CD4-positive, alpha-beta T cell (primary cell): ENCODE measurements at regions not wholly inside any gene's neighbourhood (a gene's known extent, or its start where the extent isn't known, plus 50 kb on each side); places are given as distances from the start of the nearest gene placed in this dataset.
A peak's percentile ranks its signal among the peaks of the same experiment; 100 is the strongest.

Source experiments
- ATAC-seq: fragments of 200-7000 bp; cut with Tn5 transposase; one replicate; pipeline ENCODE4 v1.10.0; 2022; ENCODE audit warnings: mild to moderate bottlenecking; ENCODE audit not compliant: poor library complexity
- CTCF ChIA-PET: fragments of 350-600 bp; sonication (Branson Sonifier 250); formaldehyde crosslinking; loops from one replicate; lab custom pipeline; 2021; ENCODE audit warnings: antibody characterized with exemption, inconsistent platforms; lab: Charles Lee
- POLR2A ChIA-PET: fragments of 350-600 bp; sonication (Branson Sonifier 250); formaldehyde crosslinking; loops from one replicate; lab custom pipeline; 2021; ENCODE audit warnings: antibody characterized with exemption, inconsistent platforms; lab: Charles Lee
- DNase-seq, 14 experiments: peaks; one replicate each; pipeline ENCODE4 v3.0.0-alpha.2; 2013 to 2020; ENCODE audit warnings: mixed read lengths in 2 of 14
- H3K27ac ChIP-seq, 2 donors: one replicate each; pipeline versions ENCODE4 v1.5.1 to v1.7.0; 2013; ENCODE audit warnings: low read length in 2 of 2, low read depth in 1 of 2, mild to moderate bottlenecking in 1 of 2
- H3K27me3 ChIP-seq, 2 experiments: 1 replicate in 1 of 2; 2 replicates in 1 of 2; pipeline versions ENCODE4 v1.6.1 to v1.7.0; 2013; ENCODE audit warnings: low read length in 2 of 2, control low read depth in 1 of 2, mild to moderate bottlenecking in 1 of 2, moderate library complexity in 1 of 2; ENCODE audit not compliant: insufficient read depth in 2 of 2, control insufficient read depth in 1 of 2
- H3K36me3 ChIP-seq: one replicate; pipeline ENCODE4 v1.6.1; 2013; ENCODE audit warnings: low read length, control low read depth; ENCODE audit not compliant: insufficient read depth
- H3K4me1 ChIP-seq: one replicate; pipeline ENCODE4 v1.6.1; 2013; ENCODE audit warnings: low read length, control low read depth; ENCODE audit not compliant: insufficient read depth
- H3K4me3 ChIP-seq: one replicate; pipeline ENCODE4 v1.5.1; 2013; ENCODE audit warnings: mild to moderate bottlenecking, low read length, moderate library complexity
- H3K9me3 ChIP-seq, 2 experiments: 1 replicate in 1 of 2; 2 replicates in 1 of 2; pipeline versions ENCODE4 v1.6.1 to v1.7.0; 2013; ENCODE audit warnings: low read length in 2 of 2, mild to moderate bottlenecking in 2 of 2, control low read depth in 1 of 2, moderate library complexity in 1 of 2; ENCODE audit not compliant: control insufficient read depth in 1 of 2, insufficient read depth in 1 of 2
- H3K27ac Mint-ChIP-seq: one replicate; pipeline ENCODE4 v1.8.0; 2020; ENCODE audit warnings: mixed read lengths
- H3K27me3 Mint-ChIP-seq: one replicate; pipeline ENCODE4 v1.8.0; 2021; ENCODE audit warnings: mixed read lengths
- H3K36me3 Mint-ChIP-seq: one replicate; pipeline ENCODE4 v1.8.0; 2021; ENCODE audit warnings: low read depth, mixed read lengths
- H3K4me1 Mint-ChIP-seq: one replicate; pipeline ENCODE4 v1.8.0; 2021; ENCODE audit warnings: low read depth, mixed read lengths
- H3K4me3 Mint-ChIP-seq: one replicate; pipeline ENCODE4 v1.8.0; 2020; ENCODE audit warnings: mild to moderate bottlenecking, mixed read lengths
- H3K9me3 Mint-ChIP-seq: one replicate; pipeline ENCODE4 v1.8.0; 2020; ENCODE audit warnings: mixed read lengths
- intact Hi-C, 2 experiments: fragments of 100-400 bp; cut with DNase I in 1 of 2; cut with micrococcal nuclease in 1 of 2; formaldehyde crosslinking; loops; one replicate each; pipeline versions ENCODE4 v1.15.1 to v1.9.0; 2023 to 2025; cut with DNase I, micrococcal nuclease
- TF ChIP-seq, protein P1 (sequence below): fragments of 200-600 bp; IDR thresholded peaks from one replicate; pipeline ENCODE4 v1.8.0; 2022; ENCODE audit warnings: antibody characterized with exemption, mild to moderate bottlenecking

DNA sequence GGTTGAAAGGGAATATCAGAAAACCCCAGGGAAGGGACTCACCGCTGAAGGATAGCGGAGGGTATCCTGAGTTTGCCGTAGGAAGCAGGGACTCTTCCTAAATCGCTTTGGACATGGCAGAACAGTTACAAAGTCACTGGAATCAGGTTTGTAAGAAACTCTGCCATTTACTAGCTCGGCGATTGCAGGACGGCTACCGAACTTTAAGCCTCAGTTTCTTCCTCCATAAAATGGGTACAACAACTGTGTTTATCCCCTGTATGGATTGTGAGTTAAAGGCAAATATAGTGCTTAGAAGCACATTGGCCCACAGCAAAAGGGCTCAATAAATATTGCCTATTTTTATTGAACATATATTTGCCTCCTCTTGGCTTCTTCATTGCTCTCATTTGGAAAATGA, 90.6 kb downstream of the MAF start:
- no peak overlapping the region for H3K4me3 ChIP-seq
- no peaks in the 10 kb centered on the region for H3K4me1 Mint-ChIP-seq
- no peaks in the 10 kb centered on the region for H3K9me3 Mint-ChIP-seq
- no peaks in the 10 kb centered on the region for H3K4me1 ChIP-seq
- CTCF ChIA-PET = no interaction called here
- no peak for ATAC-seq
- TF ChIP-seq, protein P1, sequence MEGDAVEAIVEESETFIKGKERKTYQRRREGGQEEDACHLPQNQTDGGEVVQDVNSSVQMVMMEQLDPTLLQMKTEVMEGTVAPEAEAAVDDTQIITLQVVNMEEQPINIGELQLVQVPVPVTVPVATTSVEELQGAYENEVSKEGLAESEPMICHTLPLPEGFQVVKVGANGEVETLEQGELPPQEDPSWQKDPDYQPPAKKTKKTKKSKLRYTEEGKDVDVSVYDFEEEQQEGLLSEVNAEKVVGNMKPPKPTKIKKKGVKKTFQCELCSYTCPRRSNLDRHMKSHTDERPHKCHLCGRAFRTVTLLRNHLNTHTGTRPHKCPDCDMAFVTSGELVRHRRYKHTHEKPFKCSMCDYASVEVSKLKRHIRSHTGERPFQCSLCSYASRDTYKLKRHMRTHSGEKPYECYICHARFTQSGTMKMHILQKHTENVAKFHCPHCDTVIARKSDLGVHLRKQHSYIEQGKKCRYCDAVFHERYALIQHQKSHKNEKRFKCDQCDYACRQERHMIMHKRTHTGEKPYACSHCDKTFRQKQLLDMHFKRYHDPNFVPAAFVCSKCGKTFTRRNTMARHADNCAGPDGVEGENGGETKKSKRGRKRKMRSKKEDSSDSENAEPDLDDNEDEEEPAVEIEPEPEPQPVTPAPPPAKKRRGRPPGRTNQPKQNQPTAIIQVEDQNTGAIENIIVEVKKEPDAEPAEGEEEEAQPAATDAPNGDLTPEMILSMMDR = no peak
- no peaks in the 10 kb centered on the region for H3K36me3 ChIP-seq
- H3K27ac ChIP-seq = no peak overlapping the region
- peaks cover 0 to 6% of the 10 kb centered on the region in 2 experiments for H3K9me3 ChIP-seq
- H3K27me3 ChIP-seq = no peaks in the 10 kb centered on the region
- DNase-seq = no peak
- intact Hi-C loops = no loop called here
- no peaks in the 10 kb centered on the region for H3K27me3 Mint-ChIP-seq
- H3K27ac Mint-ChIP-seq = no peak overlapping the region
- POLR2A ChIA-PET = no interaction called here
- no peaks in the 10 kb centered on the region for H3K36me3 Mint-ChIP-seq
- H3K4me3 Mint-ChIP-seq = no peak overlapping the region

DNA sequence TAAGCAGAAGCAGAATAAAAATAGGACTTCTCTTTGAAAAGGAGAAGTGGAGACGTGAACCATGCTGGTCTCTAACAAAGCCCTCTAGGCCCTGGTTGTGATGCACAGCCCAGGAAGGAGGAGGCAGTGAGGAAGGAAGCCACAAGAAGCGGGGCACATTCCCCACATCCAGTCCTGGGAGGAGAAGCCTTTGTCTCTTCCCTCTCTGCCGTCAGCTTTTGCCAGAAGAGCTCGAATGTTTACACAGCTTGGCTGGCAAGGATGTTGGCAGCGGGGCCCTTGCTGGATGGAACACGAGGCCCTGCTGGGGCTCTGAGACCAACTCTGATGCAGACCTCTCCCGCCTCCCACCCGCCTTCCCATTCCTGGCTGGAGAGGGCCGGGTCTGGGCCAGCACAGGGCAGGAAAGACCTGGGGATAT, 91.3 kb downstream of the MAF start:
- H3K9me3 Mint-ChIP-seq = peaks cover 2% of the 10 kb centered on the region
- Histone ChIP-seq H3K4me3 (no peak overlapping the region), H3K4me1 (no peaks in the 10 kb centered on the region), H3K27me3 (no peaks in the 10 kb centered on the region), H3K36me3 (no peaks in the 10 kb centered on the region), H3K27ac (no peak overlapping the region), H3K9me3 (peaks cover 0 to 6% of the 10 kb centered on the region in 2 experiments)
- CTCF ChIA-PET = no interaction called here
- H3K4me3 Mint-ChIP-seq = no peak overlapping the region
- peaks cover 5% of the 10 kb centered on the region for H3K27me3 Mint-ChIP-seq
- intact Hi-C loops = no loop called here
- no peaks in the 10 kb centered on the region for H3K4me1 Mint-ChIP-seq
- POLR2A ChIA-PET = no interaction called here
- no peaks in the 10 kb centered on the region for H3K36me3 Mint-ChIP-seq
- TF ChIP-seq, protein P1 = no peak
- DNase-seq = peak in 2 of 14 experiments; percentile 11 to 12
- H3K27ac Mint-ChIP-seq = no peak overlapping the region
- ATAC-seq = no peak

DNA sequence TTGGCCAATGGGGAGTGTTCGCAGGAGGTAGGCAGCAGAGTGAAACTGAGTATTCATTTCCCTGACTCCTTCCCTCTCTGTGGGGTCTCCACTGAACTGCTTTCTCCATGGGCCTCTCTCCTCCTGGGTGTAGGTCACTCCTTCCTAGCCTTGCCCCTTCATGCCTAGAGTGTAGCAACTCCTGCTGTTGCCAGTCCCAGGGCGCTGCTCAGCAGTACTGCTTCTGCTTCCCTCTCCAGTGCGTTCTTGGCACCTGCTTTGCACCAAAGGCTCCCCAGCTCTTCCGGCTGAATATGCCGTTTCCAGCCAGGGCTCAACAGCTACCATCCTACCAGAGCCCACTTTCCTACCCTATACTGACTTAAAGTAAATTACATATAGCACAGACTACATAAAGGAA, 92.2 kb downstream of the MAF start:
- TF ChIP-seq, protein P1 = no peak
- Histone ChIP-seq H3K9me3 (peaks cover 0 to 6% of the 10 kb centered on the region in 2 experiments), H3K27ac (no peak overlapping the region), H3K27me3 (no peaks in the 10 kb centered on the region), H3K4me3 (no peak overlapping the region), H3K36me3 (no peaks in the 10 kb centered on the region), H3K4me1 (no peaks in the 10 kb centered on the region)
- no peaks in the 10 kb centered on the region for H3K4me1 Mint-ChIP-seq
- H3K36me3 Mint-ChIP-seq = no peaks in the 10 kb centered on the region
- H3K27ac Mint-ChIP-seq = no peak overlapping the region
- H3K9me3 Mint-ChIP-seq = peaks cover 2% of the 10 kb centered on the region
- ATAC-seq = no peak
- intact Hi-C loops = no loop called here
- ChIA-PET CTCF (no interaction called here), POLR2A (no interaction called here)
- no peak for DNase-seq
- no peak overlapping the region for H3K4me3 Mint-ChIP-seq
- peaks cover 5% of the 10 kb centered on the region for H3K27me3 Mint-ChIP-seq
